ENCODE measurements at regions not wholly inside any gene's neighbourhood (a gene's known extent, or its start where the extent isn't known, plus 50 kb on each side); places are given as distances from the start of the nearest gene placed in this dataset.

DNA sequence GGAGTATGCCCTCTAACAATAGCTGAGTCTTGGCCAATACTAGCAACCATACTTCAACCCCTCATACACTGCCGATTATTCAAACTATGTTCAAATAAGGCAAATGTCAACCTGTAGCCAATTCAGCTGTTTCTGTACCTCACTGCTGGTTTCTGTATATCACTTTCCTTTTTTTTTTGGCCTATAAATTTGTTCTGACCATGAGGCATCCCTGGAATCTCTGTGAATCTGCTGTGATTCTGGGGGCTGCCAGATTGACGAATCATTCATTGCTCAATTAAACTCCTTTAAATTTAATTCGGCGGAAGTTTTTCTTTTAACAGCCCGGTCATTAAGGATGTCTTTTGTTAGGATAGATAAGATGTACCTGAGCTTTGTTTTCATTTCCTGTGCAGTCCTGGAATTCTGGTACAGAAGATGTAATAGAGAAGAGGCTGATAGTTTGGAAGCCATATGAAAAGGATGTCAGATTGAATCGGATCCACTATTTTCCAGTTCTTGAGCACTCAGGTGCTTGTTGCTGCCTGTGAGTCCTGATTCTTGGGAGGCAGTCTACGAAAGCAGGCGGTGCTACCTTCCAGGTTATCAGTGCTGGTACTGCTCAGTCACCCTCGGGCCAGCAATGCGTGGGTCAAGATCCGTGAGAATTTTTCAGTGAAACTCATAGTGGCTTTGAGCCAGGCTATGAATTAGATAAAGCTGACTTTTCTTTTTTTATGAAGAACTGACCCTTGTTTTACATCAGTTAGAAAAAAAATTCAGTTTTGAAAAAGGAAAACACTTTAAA, 106.2 kb upstream of the TUT7 start:
- no peak for DNase-seq (ENCODE audit: extremely low read depth, low read depth, low spot score)

DNA sequence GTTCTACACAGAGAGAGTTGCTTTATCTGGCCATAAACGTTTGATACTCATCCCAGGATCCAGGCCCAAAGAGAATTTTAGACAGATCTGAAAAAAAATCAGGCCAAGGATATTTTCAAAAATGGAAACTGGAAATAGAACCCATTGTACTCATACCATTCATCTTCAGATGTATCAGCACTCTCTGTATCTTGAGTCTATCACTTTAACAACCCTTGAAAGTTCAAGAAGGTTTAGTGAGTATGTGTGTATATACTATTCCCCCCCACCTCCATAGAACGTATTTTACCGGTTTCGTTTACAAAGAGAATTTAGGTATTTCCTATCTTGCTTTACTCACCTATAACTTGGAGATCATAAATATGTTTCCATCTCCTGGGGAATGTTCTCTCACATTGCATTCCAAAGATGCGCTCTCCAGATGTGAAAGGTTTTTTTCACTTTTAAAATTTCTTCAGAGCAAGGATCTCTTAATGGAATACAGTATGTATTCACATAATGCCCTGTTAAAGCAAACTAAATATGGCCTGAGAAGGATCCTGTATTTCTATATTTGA, 105.5 kb upstream of the TUT7 start:
- DNase-seq (ENCODE audit: extremely low read depth, low read depth, low spot score) = no peak

DNA sequence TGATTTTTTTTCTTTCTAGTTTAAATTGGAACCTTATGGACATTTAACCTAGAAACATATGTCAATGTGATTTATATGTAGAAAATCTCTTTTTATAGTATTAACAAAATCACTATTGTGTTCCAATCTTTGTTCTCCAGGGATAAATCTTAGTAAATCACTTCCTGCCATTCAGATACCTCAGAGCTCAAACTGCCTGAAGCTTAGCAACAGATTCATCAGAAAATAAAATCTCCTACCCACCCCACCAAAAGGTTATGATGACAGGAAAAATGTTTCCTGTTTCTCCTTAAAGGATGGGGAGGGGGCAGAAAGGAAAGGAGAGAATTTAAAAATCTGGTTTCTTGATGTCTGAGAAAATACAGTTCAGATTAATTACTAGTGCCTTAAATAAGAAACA, 105.0 kb upstream of the TUT7 start:
- DNase-seq (ENCODE audit: extremely low read depth, low read depth, low spot score) = no peak

DNA sequence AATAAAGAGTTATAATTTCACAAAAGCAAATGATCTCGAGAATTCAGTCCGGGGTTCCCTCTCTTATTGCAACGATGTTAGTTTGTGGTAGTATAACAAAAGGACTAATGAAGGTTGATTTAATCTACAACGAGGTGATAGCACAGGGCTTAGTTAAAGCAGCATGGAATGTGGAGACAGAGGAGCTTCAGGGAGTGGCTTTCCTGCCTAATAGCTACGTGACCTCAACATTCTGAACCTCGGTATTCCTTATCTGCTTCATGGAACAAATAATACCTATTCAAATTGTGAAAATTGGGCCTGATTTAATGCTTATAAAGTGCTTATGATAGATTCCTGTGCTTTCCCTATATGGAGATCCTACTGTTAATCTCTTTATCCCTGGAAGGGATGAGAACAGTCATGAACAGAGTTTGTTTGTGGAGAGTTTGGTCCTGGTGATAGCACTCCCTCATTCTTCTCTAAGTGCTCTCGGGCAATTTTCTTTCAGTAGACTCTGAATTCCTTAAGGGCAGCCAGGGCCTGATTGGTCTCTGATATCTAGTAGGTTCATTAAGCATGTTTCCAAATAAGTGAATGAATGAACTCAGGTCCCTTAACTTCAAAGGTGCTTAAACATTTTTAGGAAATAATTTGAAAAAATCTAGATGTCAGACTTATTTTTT, 104.1 kb upstream of the TUT7 start:
- no peak for DNase-seq (ENCODE audit: extremely low read depth, low read depth, low spot score)

DNA sequence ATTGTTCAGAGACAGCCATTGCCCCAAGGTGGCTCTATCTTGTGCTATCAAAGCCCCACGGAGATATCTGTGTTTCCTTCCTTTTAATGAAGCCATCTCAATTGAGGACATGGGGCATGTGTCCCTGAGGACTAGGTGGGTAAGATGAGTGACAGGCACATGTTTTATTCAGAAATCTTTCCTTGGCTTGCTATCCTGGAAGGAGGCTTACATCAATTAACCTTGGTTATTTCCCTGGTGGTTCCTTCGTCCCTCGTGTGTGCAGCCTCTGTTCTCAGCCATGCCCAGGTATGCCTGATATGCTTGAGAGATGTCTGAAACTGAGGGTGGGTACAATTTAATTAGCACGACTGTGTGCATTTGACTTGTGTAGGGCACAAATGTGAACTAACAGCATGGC, 102.2 kb upstream of the TUT7 start:
- no peak for DNase-seq (ENCODE audit: extremely low read depth, low read depth, low spot score)

DNA sequence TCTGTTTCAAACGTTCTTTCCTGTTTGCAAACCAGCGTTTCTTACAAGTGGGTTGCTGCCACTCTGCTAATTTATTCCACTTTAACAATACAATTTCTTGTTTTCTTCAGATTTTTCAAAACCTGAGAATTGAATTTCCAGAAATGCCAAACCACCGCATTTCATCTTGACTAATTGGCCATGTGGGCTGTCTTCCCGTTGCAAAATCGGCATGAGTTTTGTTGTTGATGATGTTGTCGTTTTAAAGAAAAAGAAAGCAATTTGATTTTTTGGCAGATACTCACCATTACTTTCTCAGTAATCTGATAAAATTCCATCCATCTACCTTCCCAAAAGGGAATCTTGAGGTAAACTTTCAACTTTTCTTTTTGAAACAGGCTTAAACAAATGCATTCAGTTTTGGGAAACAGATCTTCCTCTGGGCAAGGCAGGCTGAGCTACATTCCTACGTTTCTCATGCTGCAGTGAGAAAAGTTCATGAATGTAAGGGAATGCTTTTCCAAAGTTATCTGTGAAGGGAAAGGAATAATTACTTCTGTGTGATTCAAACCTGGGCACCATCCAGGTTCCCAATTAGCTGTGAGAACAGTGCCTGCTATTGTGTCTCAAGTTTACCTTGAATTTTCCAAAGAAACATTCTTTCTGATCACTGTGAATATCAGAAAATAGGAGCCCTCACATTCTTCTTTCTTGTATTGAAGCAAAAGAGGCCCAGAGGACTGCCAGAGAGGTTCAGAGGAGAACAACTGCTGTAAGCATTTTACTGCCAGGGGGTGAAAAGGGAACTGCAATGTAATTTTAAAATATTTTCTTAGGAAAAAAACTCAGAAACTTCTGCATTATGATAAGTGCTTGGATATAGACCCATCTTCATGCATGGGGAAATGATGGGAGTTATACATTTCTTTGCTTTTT, 100.7 kb upstream of the TUT7 start:
- no peak for DNase-seq (ENCODE audit: extremely low read depth, low read depth, low spot score)

DNA sequence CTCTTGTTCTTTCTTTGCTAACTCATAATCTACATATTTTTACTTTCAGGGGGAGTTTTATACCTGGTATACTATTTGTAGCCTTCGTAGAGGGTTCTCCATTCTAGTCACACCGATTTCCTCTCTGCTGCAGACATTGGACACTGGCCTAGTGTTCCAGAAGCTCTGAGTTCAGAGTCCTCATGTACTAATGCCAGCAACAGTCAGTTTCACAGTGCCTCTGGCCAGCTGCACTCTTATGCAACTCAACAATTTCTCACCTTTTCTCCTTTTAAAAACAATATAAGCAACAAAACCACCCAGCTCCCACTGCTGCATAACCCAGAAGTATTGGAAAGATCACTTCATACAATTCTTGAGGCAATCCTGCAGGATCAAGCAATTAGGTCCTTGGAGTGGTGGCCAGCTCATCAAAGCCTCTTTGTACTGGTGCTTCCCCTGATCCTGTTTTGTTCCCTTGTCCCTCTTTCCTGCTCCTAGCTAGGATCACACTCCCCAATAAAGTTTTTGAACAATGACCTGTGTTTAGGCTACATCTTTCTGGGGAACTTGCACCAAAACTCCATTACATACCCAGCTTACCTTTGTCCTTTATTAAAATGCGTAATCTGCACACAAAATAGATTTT, 98.1 kb upstream of the TUT7 start:
- DNase-seq (ENCODE audit: extremely low read depth, low read depth, low spot score) = no peak

DNA sequence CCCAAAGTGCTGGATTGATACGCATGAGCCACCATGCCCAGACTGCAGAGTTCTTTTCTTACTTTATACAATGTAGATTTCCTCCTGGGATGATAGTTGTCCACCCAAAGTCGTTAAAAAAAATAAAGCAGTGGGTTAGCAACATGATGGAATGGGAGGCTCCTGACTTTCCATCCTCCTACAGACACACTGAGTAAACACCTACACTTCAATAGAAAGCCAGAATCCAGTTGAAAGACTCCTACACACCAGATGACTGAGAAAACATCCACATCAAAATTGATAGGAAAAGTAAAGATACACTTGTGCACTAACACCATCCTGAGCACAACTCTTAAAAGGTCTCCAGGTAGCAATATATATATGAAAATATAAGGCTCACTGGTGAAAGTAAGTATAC, 95.0 kb upstream of the TUT7 start:
- no peak for DNase-seq (ENCODE audit: extremely low read depth, low read depth, low spot score)

DNA sequence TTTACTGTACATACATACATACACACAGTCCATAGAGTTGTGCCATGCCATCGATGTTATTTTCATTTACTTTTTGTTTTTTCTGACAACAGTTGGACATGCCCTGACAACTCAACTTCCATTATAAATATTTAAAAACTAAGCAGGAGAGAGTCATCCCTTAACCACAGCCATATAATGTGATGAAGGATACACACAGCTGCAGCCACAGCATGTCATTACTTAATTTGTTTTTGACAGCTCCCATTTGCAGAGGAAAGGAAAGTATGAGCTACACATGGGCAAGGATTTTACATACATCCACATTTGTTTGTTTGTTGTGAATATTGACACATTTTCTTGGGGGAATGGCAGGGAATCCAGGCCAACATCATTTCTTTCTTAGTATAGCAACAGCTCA, 91.5 kb upstream of the TUT7 start:
- no peak for DNase-seq (ENCODE audit: extremely low read depth, low read depth, low spot score)

DNA sequence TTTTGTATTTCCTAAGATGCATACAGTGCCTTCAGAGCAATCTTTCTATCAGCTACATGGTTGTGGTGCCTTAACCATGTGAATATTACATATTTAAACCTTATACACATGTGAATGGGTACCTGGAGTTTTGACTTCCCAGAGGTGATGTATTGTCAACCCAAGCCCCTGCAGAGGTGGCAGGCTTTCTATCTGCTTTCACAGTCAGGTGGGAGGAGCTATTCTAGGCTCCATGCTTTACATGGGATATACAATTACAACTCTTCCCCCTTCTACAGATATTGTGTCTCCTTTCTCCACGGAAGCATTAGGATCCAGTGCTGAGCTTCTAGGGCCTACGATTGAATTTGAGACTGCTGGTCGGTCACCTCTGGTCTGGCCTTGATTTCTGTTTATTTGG, 89.8 kb upstream of the TUT7 start:
- DNase-seq (ENCODE audit: extremely low read depth, low read depth, low spot score) = no peak

DNA sequence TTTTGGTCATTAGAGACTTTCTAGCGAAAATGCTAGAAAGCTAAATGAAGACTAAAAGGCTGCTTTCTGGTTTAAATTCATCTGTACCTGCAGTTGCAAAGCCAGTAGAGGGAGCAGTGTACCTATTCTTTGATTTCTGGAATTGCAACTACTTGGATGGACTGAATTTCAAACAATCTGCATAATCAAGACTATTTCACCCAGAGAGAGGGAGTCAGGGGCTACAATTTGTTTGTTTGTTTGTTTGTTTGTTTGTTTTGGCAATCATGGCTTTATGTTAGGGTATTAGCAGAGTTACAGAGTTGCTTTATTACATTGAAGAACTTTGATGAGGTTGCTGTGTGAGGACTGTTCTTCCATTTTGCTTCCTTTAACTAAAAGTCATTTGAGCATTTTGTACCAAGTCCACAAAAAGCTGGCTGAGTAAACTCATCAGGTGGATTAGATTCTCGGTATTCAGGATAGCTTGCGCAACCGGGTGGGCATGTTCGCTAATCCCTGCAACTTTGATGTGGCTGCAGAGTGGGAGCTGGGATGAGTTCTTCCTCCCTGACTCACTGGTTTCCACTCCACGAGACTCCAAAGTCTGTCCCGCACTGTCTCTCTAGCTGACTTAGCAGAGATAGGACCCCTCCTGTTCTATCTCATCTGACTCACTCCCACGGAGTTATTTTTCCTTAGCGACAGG, 80.0 kb upstream of the TUT7 start:
- DNase-seq (ENCODE audit: extremely low read depth, low read depth, low spot score) = peak; percentile 7

DNA sequence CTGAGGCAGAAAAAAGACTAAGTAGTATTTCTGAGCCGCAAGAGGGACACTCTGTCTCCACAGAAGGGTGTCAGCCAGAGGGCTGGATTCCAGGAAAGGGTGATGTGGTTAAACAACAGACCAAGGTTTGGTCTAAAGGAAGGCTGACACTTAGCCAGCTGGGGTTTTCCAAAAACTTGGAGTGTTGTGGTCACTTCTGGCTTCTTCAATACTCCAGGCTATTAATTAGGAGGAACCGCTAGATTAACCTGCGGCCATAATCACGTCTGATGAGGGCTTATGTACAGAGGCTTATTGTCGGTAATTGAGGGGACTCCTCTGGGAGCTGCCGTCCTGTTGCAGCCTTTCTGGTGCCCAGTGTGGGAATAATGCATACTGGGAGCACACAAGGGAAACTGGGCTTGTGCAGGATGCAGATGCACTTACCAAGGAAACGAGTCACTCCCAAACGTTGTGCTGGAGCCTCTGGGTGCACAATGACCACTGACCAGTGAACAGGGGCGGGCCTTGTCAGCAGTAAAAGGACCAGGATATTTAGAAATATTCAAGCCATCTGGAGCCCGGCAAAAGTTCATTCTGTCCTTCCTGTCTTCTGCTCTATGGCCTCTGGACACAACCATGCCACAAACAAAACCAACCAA, 70.2 kb upstream of the TUT7 start:
- DNase-seq (ENCODE audit: extremely low read depth, low read depth, low spot score) = no peak

DNA sequence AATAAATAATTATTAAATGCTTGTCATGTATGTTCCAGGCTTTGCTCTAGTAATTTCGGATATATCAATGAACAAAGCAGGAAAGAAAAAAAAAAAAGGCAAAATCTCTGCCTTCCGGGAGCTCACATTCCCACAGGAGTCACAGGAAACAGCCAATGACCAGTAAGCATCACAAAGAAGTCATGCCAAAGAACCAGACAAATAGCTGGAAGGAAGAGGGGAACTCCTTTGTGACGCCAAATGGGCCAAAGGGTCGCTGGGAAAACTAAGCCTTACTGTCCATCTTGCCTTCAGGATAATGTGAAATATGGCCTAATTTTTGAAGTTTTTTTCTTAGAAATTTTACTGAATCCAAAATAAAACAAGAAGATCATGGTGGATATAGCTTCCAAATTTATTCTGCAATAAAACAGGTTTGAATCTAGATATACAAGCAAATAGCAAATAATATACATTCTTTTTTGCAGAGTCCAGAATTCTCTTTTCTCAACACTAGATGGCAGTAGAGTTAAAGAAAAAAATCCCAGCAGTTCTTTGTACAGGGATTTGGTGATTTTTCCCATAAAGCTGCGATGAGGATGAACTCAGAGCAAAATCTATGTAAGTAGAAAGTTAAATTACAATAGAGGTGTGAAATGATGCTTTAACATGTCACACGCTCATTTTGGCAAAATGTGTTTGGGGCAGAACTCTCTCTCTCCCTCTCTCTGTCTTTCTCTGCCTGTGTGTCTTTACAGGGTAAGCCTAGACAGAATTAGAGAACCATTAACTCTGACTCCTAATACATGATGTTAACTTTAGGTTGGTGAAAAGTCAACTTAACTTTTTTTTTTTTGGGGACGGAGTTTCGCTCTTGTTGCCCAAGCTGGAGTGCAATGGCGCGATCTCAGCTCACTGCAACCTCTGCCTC, 60.0 kb upstream of the TUT7 start:
- DNase-seq (ENCODE audit: extremely low read depth, low read depth, low spot score) = peak; percentile 29

DNA sequence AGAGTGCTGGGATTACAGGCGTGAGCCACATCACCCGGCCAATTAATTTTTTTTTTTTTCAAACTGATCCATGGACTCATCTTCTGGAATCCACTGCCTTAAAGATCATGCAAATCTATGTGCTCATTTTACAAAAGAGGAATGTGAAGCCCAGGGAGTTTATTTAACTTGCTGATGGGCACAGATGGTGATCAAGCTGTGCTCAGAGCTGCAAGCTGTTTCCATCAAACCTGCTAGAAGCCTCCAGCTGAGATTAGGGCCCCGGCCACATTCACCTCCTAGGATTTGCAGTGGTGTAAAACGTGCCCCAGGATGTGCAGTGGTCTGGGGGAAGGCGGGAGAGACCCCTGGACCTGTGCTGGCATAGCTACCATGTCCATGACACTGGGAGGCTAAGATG, 56.1 kb upstream of the TUT7 start:
- DNase-seq (ENCODE audit: extremely low read depth, low read depth, low spot score) = no peak

DNA sequence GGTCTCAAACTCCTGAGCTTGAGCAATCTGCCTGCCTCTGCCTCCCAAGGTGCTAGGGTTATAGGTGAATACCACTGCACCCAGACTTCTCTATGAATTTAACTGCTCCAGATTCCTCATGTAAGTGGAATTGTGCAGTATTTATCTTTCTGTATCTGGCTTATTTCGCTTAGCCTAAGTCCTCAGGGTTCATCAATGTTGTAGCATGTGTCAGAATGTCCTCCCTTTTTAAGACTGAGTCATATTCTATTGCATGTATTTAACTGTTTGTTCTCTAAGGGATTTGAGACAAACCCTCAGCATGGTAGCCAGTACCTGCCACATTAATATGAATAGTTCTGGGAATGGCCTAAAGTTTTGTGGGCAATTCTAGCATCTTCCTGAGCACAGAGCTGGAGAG, 53.9 kb upstream of the TUT7 start:
- no peak for DNase-seq (ENCODE audit: extremely low read depth, low read depth, low spot score)

DNA sequence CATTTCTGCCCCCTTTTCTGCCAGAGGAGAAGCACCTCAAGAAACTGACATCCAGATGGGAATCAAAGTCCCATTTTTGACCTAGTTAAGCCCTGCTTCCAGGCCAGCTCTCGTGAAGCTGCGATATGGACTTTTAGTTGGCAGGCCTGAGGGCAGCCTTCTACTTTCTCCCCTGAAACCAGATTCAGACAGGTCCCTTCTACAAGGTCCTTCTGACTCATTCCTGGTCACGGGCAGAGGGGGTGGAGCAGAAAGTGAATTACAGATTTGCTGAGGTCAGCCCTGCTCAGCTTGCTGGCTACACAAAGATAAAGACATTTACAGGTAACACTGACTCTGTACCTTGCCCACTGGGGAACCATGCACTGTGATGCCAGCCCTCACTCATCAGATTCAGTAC, 52.8 kb upstream of the TUT7 start:
- DNase-seq (ENCODE audit: extremely low read depth, low read depth, low spot score) = no peak

DNA sequence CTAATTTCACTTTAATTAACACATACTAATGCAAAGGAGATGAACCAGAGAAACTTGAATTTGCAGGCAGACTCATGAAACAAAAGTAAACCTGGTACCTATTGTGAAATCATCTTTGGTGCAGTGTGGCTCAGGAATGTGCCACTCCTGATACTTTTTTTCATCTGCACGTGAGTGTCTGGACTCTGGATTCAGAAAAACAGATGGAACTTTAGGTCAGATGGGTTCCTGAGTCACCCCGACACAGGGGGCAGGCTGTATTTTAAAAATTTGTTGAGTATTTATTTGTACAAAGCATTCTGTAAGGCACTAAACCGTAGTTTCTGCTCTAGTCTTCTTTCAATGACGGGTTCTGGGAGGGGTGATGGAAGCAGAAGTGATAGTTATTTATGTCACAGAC, 52.2 kb upstream of the TUT7 start:
- no peak for DNase-seq (ENCODE audit: extremely low read depth, low read depth, low spot score)

DNA sequence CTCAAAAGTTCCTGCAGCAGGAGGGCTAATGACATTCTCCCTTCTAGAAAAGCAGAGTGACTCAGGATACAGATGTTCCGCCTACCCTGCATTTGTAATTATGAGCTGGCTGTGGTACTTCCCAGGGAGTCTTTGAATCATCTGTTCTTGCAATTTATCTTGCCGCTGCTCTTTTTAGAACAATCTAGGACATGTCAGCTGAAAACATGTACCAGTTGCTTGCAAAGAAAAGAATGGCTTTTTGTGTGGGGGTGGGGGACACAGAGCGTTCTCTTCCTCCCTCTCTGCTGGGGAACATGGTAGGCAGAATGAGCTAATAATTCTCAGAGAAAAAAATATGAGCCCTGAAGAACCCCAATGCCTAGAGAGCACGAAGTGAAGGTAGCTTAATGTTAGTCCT, 51.7 kb upstream of the TUT7 start:
- no peak for DNase-seq (ENCODE audit: extremely low read depth, low read depth, low spot score)

DNA sequence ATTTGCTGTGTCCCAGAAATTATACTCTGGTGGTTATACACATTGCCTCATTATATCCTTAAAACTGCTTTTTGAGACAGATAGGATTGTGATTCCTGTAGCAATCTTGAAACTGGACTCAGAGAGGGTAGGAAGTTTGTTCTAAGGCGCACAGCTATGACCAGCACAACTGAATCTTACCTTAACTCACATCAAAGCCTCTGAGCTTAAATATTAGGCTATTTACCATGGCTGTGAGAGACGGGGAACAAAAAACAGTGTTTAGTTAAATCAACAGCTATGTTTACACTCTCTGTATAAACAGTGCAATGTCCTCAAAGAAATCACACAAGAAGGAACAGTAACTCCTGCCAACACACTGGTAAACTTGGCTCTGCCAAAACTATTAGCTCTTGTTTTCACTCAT, 50.9 kb upstream of the TUT7 start:
- no peak for DNase-seq (ENCODE audit: extremely low read depth, low read depth, low spot score)
